Ascending aorta (tissue), 2 donors: ENCODE measurements at regions not wholly inside any gene's neighbourhood (a gene's known extent, or its start where the extent isn't known, plus 50 kb on each side); places are given as distances from the start of the nearest gene placed in this dataset.

Experiments used
- DNase-seq, 2 donors: peaks; one replicate each; pipeline ENCODE4 v3.0.0-alpha.2; 2019; ENCODE audit warnings: low spot score in 2 of 2
- H3K27ac ChIP-seq, 2 donors: fragments of 200-600 bp; sonication (generic); one replicate each; pipeline ENCODE4 v1.5.1; 2016 to 2017; ENCODE audit warnings: mild to moderate bottlenecking in 1 of 2
- H3K27me3 ChIP-seq: fragments of 200-600 bp; sonication (generic); one replicate; pipeline ENCODE4 v1.5.1; 2017
- H3K36me3 ChIP-seq, 2 donors: fragments of 200-600 bp; sonication (generic); one replicate each; pipeline ENCODE4 v1.5.1; 2016
- H3K4me1 ChIP-seq, 2 donors: fragments of 200-600 bp; sonication (generic); one replicate each; pipeline ENCODE4 v1.5.1; 2016 to 2017; ENCODE audit warnings: mild to moderate bottlenecking in 1 of 2
- H3K4me3 ChIP-seq, 2 donors: fragments of 200-600 bp; sonication (generic); one replicate each; pipeline ENCODE4 v1.5.1; 2016 to 2017; ENCODE audit warnings: mild to moderate bottlenecking in 1 of 2
- H3K9me3 ChIP-seq, 2 donors: fragments of 200-600 bp; sonication (generic); one replicate each; pipeline ENCODE4 v1.5.1; 2016
- CTCF ChIP-seq, 3 experiments: fragments of 200-600 bp in 2 of 3; fragments of 450-650 bp in 1 of 3; sonication (generic) in 2 of 3; IDR thresholded peaks; one replicate each; pipeline ENCODE4 v1.5.1; 2016 to 2019; ENCODE audit warnings: antibody characterized with exemption in 3 of 3, mild to moderate bottlenecking in 1 of 3, moderate library complexity in 1 of 3
- intact Hi-C: fragments of 100-400 bp; cut with DNase I; formaldehyde crosslinking; loops from one replicate; pipeline ENCODE4 v1.15.1; 2023

DNA sequence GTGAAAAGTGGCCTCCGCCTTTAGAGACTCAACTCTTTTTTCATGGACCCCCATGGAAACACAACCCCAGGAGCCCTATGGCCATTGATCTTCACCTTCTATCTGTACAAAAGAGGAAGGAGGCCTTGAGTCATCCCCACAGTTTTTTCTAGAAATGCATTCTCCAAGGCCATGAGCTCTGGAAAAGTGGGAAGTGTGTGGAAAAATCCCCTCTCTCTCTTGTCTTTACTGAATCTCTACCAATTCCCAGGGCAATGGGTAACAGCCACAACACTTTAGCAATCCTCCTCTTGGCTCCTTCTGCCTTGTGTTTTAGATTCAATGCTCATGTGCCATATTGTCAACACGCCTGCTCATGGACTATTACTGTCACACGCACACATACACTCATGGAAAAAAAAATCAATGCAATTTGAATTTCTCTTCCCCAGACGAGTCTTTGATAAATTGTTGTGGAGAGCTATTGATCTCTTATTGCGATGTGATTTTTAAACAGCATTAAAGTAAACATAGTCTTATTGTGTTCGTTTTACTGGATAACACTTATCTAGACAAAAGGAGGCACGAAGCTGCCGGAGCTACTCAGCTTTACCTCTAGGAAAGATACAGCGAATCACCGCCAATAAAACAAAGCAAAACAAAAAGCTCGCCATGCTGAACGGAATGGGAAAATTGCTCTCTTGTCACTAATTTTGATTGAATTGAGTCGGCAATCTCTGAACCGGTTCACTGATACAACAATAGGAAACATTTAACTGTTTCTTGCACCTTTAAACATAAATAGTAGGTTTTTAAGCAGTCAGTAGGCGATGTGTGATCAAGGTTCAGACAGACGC, 260.3 kb downstream of the VRK1 start:
- no peak for DNase-seq
- Histone ChIP-seq H3K9me3 (no peaks in the 10 kb centered on the region), H3K27me3 (no peaks in the 10 kb centered on the region), H3K36me3 (no peaks in the 10 kb centered on the region), H3K4me3 (no peak overlapping the region), H3K27ac (no peak overlapping the region), H3K4me1 (no peaks in the 10 kb centered on the region)
- TF ChIP-seq CTCF (IDR thresholded peaks at IDR 0.05), result no peak
- intact Hi-C loops, result no loop called here

DNA sequence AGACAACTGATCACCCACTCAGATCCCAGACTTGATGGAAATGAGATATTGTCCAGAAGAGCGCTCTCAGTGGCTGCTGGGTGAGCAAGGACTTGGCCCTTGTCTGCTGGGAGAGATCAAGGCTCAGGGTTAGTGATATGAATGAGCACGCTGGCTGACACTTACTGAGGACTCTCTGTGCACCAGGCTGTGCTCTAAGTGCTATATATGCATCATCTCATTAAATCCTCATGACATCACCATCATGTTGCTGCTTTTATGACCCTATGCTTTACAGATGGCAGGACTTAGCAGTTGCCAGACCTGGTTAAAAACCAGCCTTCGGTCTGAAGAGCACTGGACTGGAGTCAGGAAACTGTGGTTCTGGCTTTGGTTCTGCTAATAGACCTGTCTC, 260.9 kb downstream of the VRK1 start:
- H3K9me3 ChIP-seq, result no peaks in the 10 kb centered on the region
- H3K36me3 ChIP-seq, result no peaks in the 10 kb centered on the region
- H3K4me3 ChIP-seq, result no peak overlapping the region
- H3K27ac ChIP-seq, result no peak overlapping the region
- no peaks in the 10 kb centered on the region for H3K4me1 ChIP-seq
- no peak for DNase-seq
- TF ChIP-seq CTCF (IDR thresholded peaks at IDR 0.05), result no peak
- H3K27me3 ChIP-seq, result no peaks in the 10 kb centered on the region
- intact Hi-C loops, result no loop called here

DNA sequence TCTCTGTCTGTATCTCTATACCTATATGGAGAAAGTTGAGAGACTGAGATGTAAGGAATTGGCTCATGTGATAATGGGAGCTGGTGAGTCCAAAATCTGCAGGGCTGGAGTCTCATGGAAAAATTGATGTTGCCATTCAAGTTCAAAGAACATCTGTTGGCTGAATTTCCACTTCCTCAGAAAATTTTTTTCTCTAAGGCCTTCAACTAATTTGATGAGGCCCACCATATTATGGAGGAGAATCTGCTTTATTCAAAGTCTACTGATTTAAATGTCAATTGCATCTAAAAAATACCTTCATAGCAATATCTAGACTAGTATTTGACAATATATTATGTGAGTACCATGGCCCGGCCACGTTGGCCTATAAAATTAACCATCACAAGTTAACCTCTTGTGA, 261.4 kb downstream of the VRK1 start:
- Histone ChIP-seq H3K36me3 (no peaks in the 10 kb centered on the region), H3K4me1 (no peaks in the 10 kb centered on the region), H3K27ac (no peak overlapping the region), H3K27me3 (no peaks in the 10 kb centered on the region), H3K9me3 (no peaks in the 10 kb centered on the region), H3K4me3 (no peak overlapping the region)
- no peak for DNase-seq
- no peak for TF ChIP-seq CTCF (IDR thresholded peaks at IDR 0.05)
- intact Hi-C loops, result no loop called here

GRCh38 chr14:97061198-97061597, 264.0 kb downstream of the VRK1 start:
- no peak for DNase-seq
- H3K9me3 ChIP-seq, result no peaks in the 10 kb centered on the region
- no peaks in the 10 kb centered on the region for H3K4me1 ChIP-seq
- H3K36me3 ChIP-seq, result no peaks in the 10 kb centered on the region
- intact Hi-C loops, result no loop called here
- no peak overlapping the region for H3K4me3 ChIP-seq
- H3K27ac ChIP-seq, result no peak overlapping the region
- no peak for TF ChIP-seq CTCF (IDR thresholded peaks at IDR 0.05)
- H3K27me3 ChIP-seq, result no peaks in the 10 kb centered on the region

DNA sequence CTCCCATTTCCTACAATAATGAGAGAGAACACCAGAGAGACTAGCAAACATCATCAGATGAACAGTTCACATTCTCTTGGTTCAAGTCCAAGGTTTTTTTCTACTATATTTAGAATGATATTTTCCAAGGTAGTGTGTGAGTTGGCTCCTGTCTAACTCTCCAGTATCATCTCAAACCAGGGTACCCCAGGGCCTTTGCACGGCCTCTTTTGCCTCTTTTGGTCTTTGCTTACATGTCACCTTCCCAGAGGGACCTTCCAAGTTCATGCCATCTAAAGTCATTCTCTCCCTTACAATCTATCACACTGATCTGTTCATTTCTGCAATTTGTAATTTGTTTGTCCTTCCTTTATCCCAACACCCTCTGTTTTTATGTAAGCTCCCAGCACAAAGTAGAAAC, 264.5 kb downstream of the VRK1 start:
- no peaks in the 10 kb centered on the region for H3K36me3 ChIP-seq
- no peak overlapping the region for H3K27ac ChIP-seq
- no peak for DNase-seq
- H3K4me3 ChIP-seq, result no peak overlapping the region
- no peaks in the 10 kb centered on the region for H3K4me1 ChIP-seq
- H3K9me3 ChIP-seq, result no peaks in the 10 kb centered on the region
- no peaks in the 10 kb centered on the region for H3K27me3 ChIP-seq
- intact Hi-C loops, result no loop called here
- no peak for TF ChIP-seq CTCF (IDR thresholded peaks at IDR 0.05)
